Right lobe of liver (tissue), 4 donors: ENCODE measurements at regions not wholly inside any gene's neighbourhood (a gene's known extent, or its start where the extent isn't known, plus 50 kb on each side); places are given as distances from the start of the nearest gene placed in this dataset.

Source experiments
- CTCF ChIP-seq, 4 donors: fragments of 200-600 bp in 3 of 4; fragments of 450-650 bp in 1 of 4; IDR thresholded peaks; one replicate each; pipeline versions ENCODE4 v1.5.1 to v1.8.0; 2016 to 2022; ENCODE audit warnings: antibody characterized with exemption in 4 of 4, mild to moderate bottlenecking in 2 of 4
- POLR2A ChIP-seq: fragments of 450-650 bp; IDR thresholded peaks from one replicate; pipeline ENCODE4 v1.6.1; 2017; ENCODE audit warnings: antibody characterized with exemption, mild to moderate bottlenecking
- donor health status: DM: no; HTN: no; CAD: no.
- donor health status: DM: no; HTN: no; CAD: no.
- donor health status: DM: no; HTN: yes; CAD: no.

DNA sequence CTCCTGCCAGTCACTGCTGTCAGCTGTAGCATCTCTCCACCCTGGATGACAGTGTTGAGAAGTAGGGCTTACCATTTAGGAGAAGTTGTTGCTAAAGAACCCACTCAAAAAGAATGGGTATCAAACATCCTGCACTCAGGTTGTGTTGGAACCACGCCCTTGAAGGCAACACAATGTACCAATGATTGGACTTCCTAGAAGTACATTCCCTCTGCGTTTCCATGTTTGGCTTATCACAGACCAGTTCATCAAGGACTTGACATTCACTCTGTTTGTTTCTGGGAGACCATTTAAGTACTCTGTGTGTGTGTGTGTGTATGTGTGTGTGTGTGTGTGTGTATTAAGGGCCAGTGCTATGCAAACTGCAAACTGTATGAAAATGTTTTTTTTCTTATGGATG lies 200.6 kb upstream of the GATB start:
- TF ChIP-seq CTCF (IDR thresholded peaks at IDR 0.05) (no peak), POLR2A (no peak)
